HG03045 (cell line): ENCODE measurements at regions not wholly inside any gene's neighbourhood (a gene's known extent, or its start where the extent isn't known, plus 50 kb on each side); places are given as distances from the start of the nearest gene placed in this dataset.
"Not testable (repeated sequence)": the region's sequence is repeated elsewhere in the genome, so short reads cannot be mapped to it uniquely, and the experiment has no call there.

Experiments
- ATAC-seq: cut with Tn5 transposase; IDR thresholded peaks from one replicate; pipeline ENCODE4 v1.9.1; 2021; ENCODE audit warnings: mild to moderate bottlenecking, moderate library complexity; ENCODE audit not compliant: unreplicated experiment

GRCh38 chr3:23113455-23114171, 89.5 kb upstream of the UBE2E2 start:
- ATAC-seq, result no peak

- ATAC-seq, result no peak
These were observed 88.7 kb upstream of the UBE2E2 start for GRCh38 chr3:23114432-23114831.

- no peak for ATAC-seq
These were observed 87.8 kb upstream of the UBE2E2 start for GRCh38 chr3:23115171-23115877.

GRCh38 chr3:23116081-23116837, 86.9 kb upstream of the UBE2E2 start:
- no peak for ATAC-seq

- no peak for ATAC-seq
These were observed 85.3 kb upstream of the UBE2E2 start for GRCh38 chr3:23117856-23118255.

- no peak for ATAC-seq
These were observed 75.9 kb upstream of the UBE2E2 start for GRCh38 chr3:23127196-23127595.

GRCh38 chr3:23128655-23129054, 74.5 kb upstream of the UBE2E2 start:
- ATAC-seq, result no peak

GRCh38 chr3:23129117-23129516, 74.0 kb upstream of the UBE2E2 start:
- ATAC-seq, result no peak

GRCh38 chr3:23129817-23130216, 73.3 kb upstream of the UBE2E2 start:
- ATAC-seq, result no peak

GRCh38 chr3:23130406-23130805, 72.7 kb upstream of the UBE2E2 start:
- ATAC-seq, result no peak

GRCh38 chr3:23135026-23135785, 67.9 kb upstream of the UBE2E2 start:
- ATAC-seq, result no peak

GRCh38 chr3:23136054-23136453, 67.1 kb upstream of the UBE2E2 start:
- ATAC-seq, result no peak

GRCh38 chr3:23144051-23144450, 59.1 kb upstream of the UBE2E2 start:
- ATAC-seq, result not testable (repeated sequence)

- ATAC-seq, result no peak
These were observed 57.0 kb upstream of the UBE2E2 start for GRCh38 chr3:23146163-23146562.

GRCh38 chr3:23152989-23153388, 50.1 kb upstream of the UBE2E2 start:
- no peak for ATAC-seq
